Liver (tissue), 7 donors: ENCODE measurements at regions not wholly inside any gene's neighbourhood (a gene's known extent, or its start where the extent isn't known, plus 50 kb on each side); places are given as distances from the start of the nearest gene placed in this dataset.

Experiments used
- DNase-seq: peaks from one replicate; pipeline ENCODE4 v3.0.0-alpha.2; 2017; ENCODE audit warnings: low spot score
- H3K27ac ChIP-seq, 2 donors: one replicate each; pipeline ENCODE4 v1.7.0; 2013; ENCODE audit warnings: inconsistent platforms in 2 of 2, low read length in 2 of 2, control low read depth in 1 of 2, low read depth in 1 of 2, mild to moderate bottlenecking in 1 of 2
- H3K27me3 ChIP-seq, 4 donors: one replicate each; pipeline versions ENCODE4 v1.6.1 to v1.7.0; 2013; ENCODE audit warnings: low read length in 3 of 4, inconsistent platforms in 1 of 4, mild to moderate bottlenecking in 1 of 4, moderate library complexity in 1 of 4; ENCODE audit not compliant: control insufficient read depth in 4 of 4, insufficient read depth in 4 of 4
- H3K36me3 ChIP-seq, 4 donors: one replicate each; pipeline versions ENCODE4 v1.6.1 to v1.7.0; 2013; ENCODE audit warnings: low read length in 3 of 4, mild to moderate bottlenecking in 3 of 4, low read depth in 1 of 4, moderate library complexity in 1 of 4; ENCODE audit not compliant: control insufficient read depth in 4 of 4, insufficient read depth in 3 of 4
- H3K4me1 ChIP-seq, 4 donors: one replicate each; pipeline versions ENCODE4 v1.6.1 to v1.7.0; 2013; ENCODE audit warnings: low read length in 3 of 4, mild to moderate bottlenecking in 3 of 4, moderate library complexity in 1 of 4; ENCODE audit not compliant: control insufficient read depth in 4 of 4, insufficient read depth in 4 of 4
- H3K4me3 ChIP-seq, 3 donors: one replicate each; pipeline versions ENCODE4 v1.6.1 to v1.7.0; 2013; ENCODE audit warnings: low read length in 3 of 3, control low read depth in 1 of 3, low read depth in 1 of 3, mild to moderate bottlenecking in 1 of 3
- H3K9ac ChIP-seq, 2 donors: one replicate each; pipeline ENCODE4 v1.7.0; 2013; ENCODE audit warnings: low read length in 2 of 2, mild to moderate bottlenecking in 2 of 2, moderate library complexity in 2 of 2, control low read depth in 1 of 2, low read depth in 1 of 2
- H3K9me3 ChIP-seq, 4 donors: one replicate each; pipeline versions ENCODE4 v1.6.1 to v1.7.0; 2013; ENCODE audit warnings: low read length in 3 of 4; ENCODE audit not compliant: control insufficient read depth in 4 of 4
- FOXA1 ChIP-seq: IDR thresholded peaks from 2 replicates; pipeline ENCODE4 v1.6.1; 2016; ENCODE audit warnings: antibody characterized with exemption
- GABPA ChIP-seq, 2 donors: IDR thresholded peaks in 1 of 2; conservative IDR thresholded peaks in 1 of 2; 2 replicates each; pipeline ENCODE4 v1.6.1; 2016; ENCODE audit warnings: antibody characterized with exemption in 2 of 2, mild to moderate bottlenecking in 1 of 2, moderate library complexity in 1 of 2
- HNF4G ChIP-seq: IDR thresholded peaks from 2 replicates; pipeline ENCODE4 v1.6.1; 2016; ENCODE audit warnings: antibody characterized with exemption
- JUND ChIP-seq, 2 donors: IDR thresholded peaks; 2 replicates each; pipeline ENCODE4 v1.6.1; 2016; ENCODE audit warnings: antibody characterized with exemption in 2 of 2
- NR2F2 ChIP-seq: IDR thresholded peaks from 2 replicates; pipeline ENCODE4 v1.6.1; 2016; ENCODE audit warnings: antibody characterized with exemption
- RAD21 ChIP-seq, 2 donors: IDR thresholded peaks; 2 replicates each; pipeline ENCODE4 v1.6.1; 2016; ENCODE audit warnings: antibody characterized with exemption in 2 of 2, mild to moderate bottlenecking in 2 of 2
- RXRA ChIP-seq, 2 donors: IDR thresholded peaks; 2 replicates each; pipeline ENCODE4 v1.6.1; 2017 to 2018; ENCODE audit warnings: antibody characterized with exemption in 2 of 2, mild to moderate bottlenecking in 1 of 2
- SP1 ChIP-seq: IDR thresholded peaks from 2 replicates; pipeline ENCODE4 v1.6.1; 2018; ENCODE audit warnings: antibody characterized with exemption, mild to moderate bottlenecking
- TAF1 ChIP-seq: conservative IDR thresholded peaks from 2 replicates; pipeline ENCODE4 v1.6.1; 2016; ENCODE audit warnings: antibody characterized with exemption, mild to moderate bottlenecking
- YY1 ChIP-seq: IDR thresholded peaks from 2 replicates; pipeline ENCODE4 v1.6.1; 2016; ENCODE audit warnings: antibody characterized with exemption, mild to moderate bottlenecking
- ZBTB33 ChIP-seq: IDR thresholded peaks from 2 replicates; pipeline ENCODE4 v1.6.1; 2016; ENCODE audit warnings: antibody characterized with exemption
- WGBS: extraction: QIAGEN DNeasy Blood & Tissue Kit; methylation state at CpG from one replicate; pipeline ENCODE4 v1.1.7; 2013; 5-methylcytosine and 5-hydroxymethylcytosine counted together
- TF ChIP-seq, protein P1 (sequence below): IDR thresholded peaks from 2 replicates; pipeline ENCODE4 v1.6.1; 2016; ENCODE audit warnings: antibody characterized with exemption
- TF ChIP-seq, protein P2 (sequence below): IDR thresholded peaks from 2 replicates; pipeline ENCODE4 v1.6.1; 2016; ENCODE audit warnings: antibody characterized with exemption, mild to moderate bottlenecking
- TF ChIP-seq, protein P3 (sequence below): IDR thresholded peaks from 2 replicates; pipeline ENCODE4 v1.6.1; 2016; ENCODE audit warnings: antibody characterized with exemption
- donor health status: healthy.
- donor health status: healthy.
- donor health status: healthy.
- donor health status: healthy.

DNA sequence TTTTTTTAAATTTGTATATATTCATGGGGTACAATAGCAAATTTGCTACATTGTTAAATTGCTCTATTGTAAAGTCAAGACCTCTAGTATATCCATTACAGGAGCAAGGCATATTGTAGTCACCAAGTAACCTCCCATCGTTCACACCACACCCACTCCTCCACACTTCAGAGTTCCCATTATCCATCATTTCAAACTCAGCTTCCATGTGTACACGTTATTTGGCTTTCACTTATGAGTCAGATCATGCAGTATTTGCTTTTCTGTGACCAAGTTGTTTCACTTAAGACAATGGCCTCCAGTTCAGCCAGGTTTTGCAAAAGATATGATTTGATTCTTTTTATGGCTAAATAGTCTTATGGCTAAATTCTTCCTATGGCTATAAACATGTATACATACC, 2614.2 kb downstream of the PCDH7 start:
- Histone ChIP-seq H3K27ac (no peak overlapping the region), H3K36me3 (no peaks in the 10 kb centered on the region), H3K9me3 (peaks cover 4 to 12% (median 10%) of the 10 kb centered on the region in 4 donors), H3K4me3 (no peak overlapping the region), H3K4me1 (no peaks in the 10 kb centered on the region), H3K9ac (no peak overlapping the region), H3K27me3 (no peaks in the 10 kb centered on the region)
- TF ChIP-seq, protein P1, sequence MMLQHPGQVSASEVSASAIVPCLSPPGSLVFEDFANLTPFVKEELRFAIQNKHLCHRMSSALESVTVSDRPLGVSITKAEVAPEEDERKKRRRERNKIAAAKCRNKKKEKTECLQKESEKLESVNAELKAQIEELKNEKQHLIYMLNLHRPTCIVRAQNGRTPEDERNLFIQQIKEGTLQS, result no peak
- no peak for TF ChIP-seq RAD21 (IDR thresholded peaks at IDR 0.05)
- TF ChIP-seq ZBTB33, result no peak
- TF ChIP-seq YY1, result no peak
- no peak for TF ChIP-seq HNF4G
- TF ChIP-seq SP1, result no peak
- TF ChIP-seq NR2F2, result no peak
- no peak for TF ChIP-seq JUND (IDR thresholded peaks at IDR 0.05)
- no peak for TF ChIP-seq RXRA (IDR thresholded peaks at IDR 0.05)
- TF ChIP-seq TAF1, result no peak
- TF ChIP-seq GABPA (IDR thresholded peaks at IDR 0.05 in 1 of 2, conservative IDR thresholded peaks at IDR 0.05 in 1 of 2), result no peak
- TF ChIP-seq, protein P2, sequence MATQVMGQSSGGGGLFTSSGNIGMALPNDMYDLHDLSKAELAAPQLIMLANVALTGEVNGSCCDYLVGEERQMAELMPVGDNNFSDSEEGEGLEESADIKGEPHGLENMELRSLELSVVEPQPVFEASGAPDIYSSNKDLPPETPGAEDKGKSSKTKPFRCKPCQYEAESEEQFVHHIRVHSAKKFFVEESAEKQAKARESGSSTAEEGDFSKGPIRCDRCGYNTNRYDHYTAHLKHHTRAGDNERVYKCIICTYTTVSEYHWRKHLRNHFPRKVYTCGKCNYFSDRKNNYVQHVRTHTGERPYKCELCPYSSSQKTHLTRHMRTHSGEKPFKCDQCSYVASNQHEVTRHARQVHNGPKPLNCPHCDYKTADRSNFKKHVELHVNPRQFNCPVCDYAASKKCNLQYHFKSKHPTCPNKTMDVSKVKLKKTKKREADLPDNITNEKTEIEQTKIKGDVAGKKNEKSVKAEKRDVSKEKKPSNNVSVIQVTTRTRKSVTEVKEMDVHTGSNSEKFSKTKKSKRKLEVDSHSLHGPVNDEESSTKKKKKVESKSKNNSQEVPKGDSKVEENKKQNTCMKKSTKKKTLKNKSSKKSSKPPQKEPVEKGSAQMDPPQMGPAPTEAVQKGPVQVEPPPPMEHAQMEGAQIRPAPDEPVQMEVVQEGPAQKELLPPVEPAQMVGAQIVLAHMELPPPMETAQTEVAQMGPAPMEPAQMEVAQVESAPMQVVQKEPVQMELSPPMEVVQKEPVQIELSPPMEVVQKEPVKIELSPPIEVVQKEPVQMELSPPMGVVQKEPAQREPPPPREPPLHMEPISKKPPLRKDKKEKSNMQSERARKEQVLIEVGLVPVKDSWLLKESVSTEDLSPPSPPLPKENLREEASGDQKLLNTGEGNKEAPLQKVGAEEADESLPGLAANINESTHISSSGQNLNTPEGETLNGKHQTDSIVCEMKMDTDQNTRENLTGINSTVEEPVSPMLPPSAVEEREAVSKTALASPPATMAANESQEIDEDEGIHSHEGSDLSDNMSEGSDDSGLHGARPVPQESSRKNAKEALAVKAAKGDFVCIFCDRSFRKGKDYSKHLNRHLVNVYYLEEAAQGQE, result no peak
- TF ChIP-seq, protein P3, sequence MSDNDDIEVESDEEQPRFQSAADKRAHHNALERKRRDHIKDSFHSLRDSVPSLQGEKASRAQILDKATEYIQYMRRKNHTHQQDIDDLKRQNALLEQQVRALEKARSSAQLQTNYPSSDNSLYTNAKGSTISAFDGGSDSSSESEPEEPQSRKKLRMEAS, result no peak
- no peak for TF ChIP-seq FOXA1
- DNase-seq, result no peak
- 68% methylated on average over 2 of the region's 2 CpGs for WGBS

DNA sequence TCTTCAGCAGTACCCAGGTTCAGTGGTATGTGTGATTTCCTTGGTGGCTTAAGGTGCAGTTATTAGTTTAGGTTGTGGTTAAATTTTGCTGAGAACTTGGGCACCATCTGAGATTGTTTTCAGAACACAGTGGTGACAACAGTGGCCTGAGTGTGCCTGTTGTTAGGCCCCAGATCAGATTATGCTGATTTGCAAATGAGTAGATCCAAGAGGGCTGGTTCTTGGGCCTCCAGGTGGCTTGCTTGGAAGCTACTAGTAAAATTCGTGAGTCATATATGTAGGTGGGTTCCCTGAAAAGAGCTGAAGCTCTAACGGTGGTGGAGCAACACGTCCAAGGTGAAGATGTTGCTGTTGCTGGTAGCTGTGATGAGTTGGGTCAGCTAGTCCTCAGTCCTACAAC, 2619.6 kb downstream of the PCDH7 start:
- Histone ChIP-seq H3K9ac (no peak overlapping the region), H3K27me3 (no peaks in the 10 kb centered on the region)
- TF ChIP-seq, protein P2, result no peak
- TF ChIP-seq NR2F2, result no peak

More for the DNA sequence above, 2619.6 kb downstream of the PCDH7 start:
- no peaks in the 10 kb centered on the region for H3K36me3 ChIP-seq
- peaks cover 0 to 6% (median 3%) of the 10 kb centered on the region in 4 donors for H3K9me3 ChIP-seq
- no peak overlapping the region for H3K27ac ChIP-seq
- no peaks in the 10 kb centered on the region for H3K4me1 ChIP-seq
- 61% methylated on average over 3 of the region's 3 CpGs for WGBS
- DNase-seq, result no peak
- H3K4me3 ChIP-seq, result no peak overlapping the region
